ENCODE measurements at regions not wholly inside any gene's neighbourhood (a gene's known extent, or its start where the extent isn't known, plus 50 kb on each side); places are given as distances from the start of the nearest gene placed in this dataset.

DNA sequence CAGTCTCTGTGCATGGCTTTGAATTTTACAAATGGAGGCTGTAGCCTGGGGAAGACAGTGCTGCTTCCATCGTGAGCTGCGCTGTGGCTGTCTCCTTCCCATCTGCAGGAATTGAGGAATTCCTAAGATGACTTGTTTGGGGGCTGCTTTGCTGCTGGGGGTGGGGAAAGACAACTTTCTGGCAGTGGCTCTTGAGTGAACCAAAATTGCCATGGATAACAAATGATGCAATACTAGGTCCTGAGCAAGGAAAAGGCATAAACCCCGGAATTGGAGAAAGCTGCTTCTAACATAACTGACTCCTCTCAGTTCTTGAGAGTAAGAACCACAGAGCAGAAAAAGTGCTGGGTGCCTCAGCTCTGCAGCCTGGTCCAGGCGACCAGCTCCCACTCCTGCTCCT lies 245.0 kb upstream of the RPL38 start:
- DNase-seq (ENCODE audit: low read depth) = no peak
- no peak overlapping the region for H3K4me3 ChIP-seq (ENCODE audit: low read depth, low read length)
- TF ChIP-seq, protein P1, sequence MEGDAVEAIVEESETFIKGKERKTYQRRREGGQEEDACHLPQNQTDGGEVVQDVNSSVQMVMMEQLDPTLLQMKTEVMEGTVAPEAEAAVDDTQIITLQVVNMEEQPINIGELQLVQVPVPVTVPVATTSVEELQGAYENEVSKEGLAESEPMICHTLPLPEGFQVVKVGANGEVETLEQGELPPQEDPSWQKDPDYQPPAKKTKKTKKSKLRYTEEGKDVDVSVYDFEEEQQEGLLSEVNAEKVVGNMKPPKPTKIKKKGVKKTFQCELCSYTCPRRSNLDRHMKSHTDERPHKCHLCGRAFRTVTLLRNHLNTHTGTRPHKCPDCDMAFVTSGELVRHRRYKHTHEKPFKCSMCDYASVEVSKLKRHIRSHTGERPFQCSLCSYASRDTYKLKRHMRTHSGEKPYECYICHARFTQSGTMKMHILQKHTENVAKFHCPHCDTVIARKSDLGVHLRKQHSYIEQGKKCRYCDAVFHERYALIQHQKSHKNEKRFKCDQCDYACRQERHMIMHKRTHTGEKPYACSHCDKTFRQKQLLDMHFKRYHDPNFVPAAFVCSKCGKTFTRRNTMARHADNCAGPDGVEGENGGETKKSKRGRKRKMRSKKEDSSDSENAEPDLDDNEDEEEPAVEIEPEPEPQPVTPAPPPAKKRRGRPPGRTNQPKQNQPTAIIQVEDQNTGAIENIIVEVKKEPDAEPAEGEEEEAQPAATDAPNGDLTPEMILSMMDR (IDR thresholded peaks at IDR 0.05; ENCODE audit: insufficient read depth, low read depth, low read length) = no peak

DNA sequence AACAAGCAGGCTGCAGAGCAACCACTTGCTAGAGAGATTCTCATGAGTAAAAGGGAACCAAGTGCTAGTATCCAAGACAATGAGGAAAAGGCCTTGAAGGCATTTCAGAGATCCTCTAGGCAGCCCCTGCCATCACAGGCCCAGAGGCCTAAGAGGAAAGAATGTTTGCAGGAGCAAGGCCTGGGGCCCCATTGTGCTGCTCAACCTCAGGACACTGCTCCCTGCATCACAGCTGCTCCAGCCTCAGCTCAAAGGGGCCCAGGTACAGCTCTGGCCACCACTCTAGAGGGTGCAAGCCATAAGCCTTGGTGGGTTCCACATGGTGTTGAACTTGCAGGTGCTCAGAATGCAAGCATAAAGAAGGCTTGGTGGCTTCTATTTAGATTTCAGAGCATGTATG lies 243.0 kb upstream of the RPL38 start:
- TF ChIP-seq, protein P1 (IDR thresholded peaks at IDR 0.05; ENCODE audit: insufficient read depth, low read depth, low read length) = no peak
- DNase-seq (ENCODE audit: low read depth) = no peak
- no peak overlapping the region for H3K4me3 ChIP-seq (ENCODE audit: low read depth, low read length)

- DNase-seq (ENCODE audit: low read depth) = no peak
These were observed 241.2 kb upstream of the RPL38 start for GRCh38 chr17:73962308-73962707.

DNA sequence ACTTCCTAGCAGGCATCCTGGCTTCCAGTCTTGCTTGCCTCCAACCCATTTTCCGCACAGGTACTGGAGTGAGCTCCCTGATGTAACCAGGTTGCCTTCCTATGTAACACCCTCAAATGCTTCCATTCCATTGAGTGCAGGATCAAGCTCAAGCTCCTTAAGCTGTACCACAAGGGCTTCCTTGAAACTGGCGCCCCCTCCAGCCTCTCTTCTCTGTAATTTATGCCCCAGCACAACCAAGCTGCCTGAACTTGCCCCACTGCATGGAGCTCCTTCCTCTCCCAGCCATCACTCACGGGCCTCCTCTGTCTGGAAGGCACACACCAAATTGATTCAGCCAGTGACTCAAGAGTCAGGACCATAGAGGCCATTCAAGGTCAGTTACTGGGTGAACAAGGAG lies 234.8 kb upstream of the RPL38 start:
- DNase-seq (ENCODE audit: low read depth) = no peak
- no peak overlapping the region for H3K4me3 ChIP-seq (ENCODE audit: low read depth, low read length)
- TF ChIP-seq, protein P1 (IDR thresholded peaks at IDR 0.05; ENCODE audit: insufficient read depth, low read depth, low read length) = no peak

More at GRCh38 chr17:73962308-73962707, 241.2 kb upstream of the RPL38 start:
- TF ChIP-seq, protein P1 (IDR thresholded peaks at IDR 0.05; ENCODE audit: insufficient read depth, low read depth, low read length) = no peak
- H3K4me3 ChIP-seq (ENCODE audit: low read depth, low read length) = no peak overlapping the region

DNA sequence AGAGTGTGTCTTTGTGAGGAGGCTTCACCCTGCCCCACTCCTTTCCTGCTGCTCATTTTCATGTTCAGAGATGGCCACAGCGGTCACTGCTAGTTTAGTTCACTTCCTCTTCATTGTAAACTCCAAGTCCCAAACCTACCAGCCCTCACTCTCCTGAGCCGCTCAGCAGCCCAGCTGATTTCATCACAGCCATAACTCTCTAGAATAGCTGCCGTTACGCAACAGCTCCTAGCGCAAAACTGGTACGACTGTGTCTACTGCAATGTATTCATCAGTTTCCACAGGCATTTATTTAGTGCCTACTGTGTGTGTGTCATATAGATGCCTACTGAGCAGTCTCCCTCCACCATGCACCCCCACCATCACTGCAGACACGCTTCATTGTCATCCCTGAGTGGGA lies 233.5 kb upstream of the RPL38 start:
- TF ChIP-seq, protein P1 (IDR thresholded peaks at IDR 0.05; ENCODE audit: insufficient read depth, low read depth, low read length) = no peak
- H3K4me3 ChIP-seq (ENCODE audit: low read depth, low read length) = no peak overlapping the region
- DNase-seq (ENCODE audit: low read depth) = peak; percentile 42

DNA sequence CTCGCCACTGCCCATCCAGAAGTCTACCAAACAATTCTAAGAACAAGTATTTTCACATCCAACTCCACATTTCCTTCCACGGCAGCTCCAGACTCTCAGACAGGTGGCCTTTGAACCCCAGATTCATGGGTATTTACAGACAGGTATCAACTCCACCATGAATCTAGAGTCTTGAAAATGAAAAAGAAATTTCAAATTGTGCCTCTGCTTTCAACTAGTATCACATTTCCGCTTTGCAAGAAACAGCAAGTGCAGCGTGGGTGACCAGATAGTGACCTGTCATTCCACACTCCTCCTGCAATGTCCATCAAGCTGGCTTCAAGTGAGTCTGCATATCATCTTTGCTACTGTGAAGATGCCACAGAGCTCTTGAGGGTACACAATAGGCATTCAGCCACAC lies 232.4 kb upstream of the RPL38 start:
- TF ChIP-seq, protein P1 (IDR thresholded peaks at IDR 0.05; ENCODE audit: insufficient read depth, low read depth, low read length) = no peak
- H3K4me3 ChIP-seq (ENCODE audit: low read depth, low read length) = no peak overlapping the region
- DNase-seq (ENCODE audit: low read depth) = no peak

- H3K4me3 ChIP-seq (ENCODE audit: low read depth, low read length) = no peak overlapping the region
- TF ChIP-seq, protein P1 (IDR thresholded peaks at IDR 0.05; ENCODE audit: insufficient read depth, low read depth, low read length) = no peak
These were observed 231.4 kb upstream of the RPL38 start for GRCh38 chr17:73972056-73972455.

More at GRCh38 chr17:73972056-73972455, 231.4 kb upstream of the RPL38 start:
- DNase-seq (ENCODE audit: low read depth) = no peak
